Keratinocyte (primary cell): ENCODE measurements at regions not wholly inside any gene's neighbourhood (a gene's known extent, or its start where the extent isn't known, plus 50 kb on each side); places are given as distances from the start of the nearest gene placed in this dataset.

Source experiments
- DNase-seq: peaks from one replicate; pipeline ENCODE4 v3.0.0-alpha.2; 2011; ENCODE audit warnings: low read depth, missing footprints, low spot score
- FAIRE-seq: peaks from 2 replicates; lab custom pipeline; 2011; peaks lifted over from hg19 to GRCh38; lab: Jason Lieb, UNC
- H2AFZ ChIP-seq: 2 replicates; pipeline ENCODE4 v1.6.0; 2012; ENCODE audit warnings: low read length, control low read depth, inconsistent platforms; ENCODE audit not compliant: control insufficient read depth
- H3K27ac ChIP-seq: 2 replicates; pipeline ENCODE4 v1.5.1; 2011; ENCODE audit warnings: low read length; ENCODE audit not compliant: control insufficient read depth, insufficient read depth
- H3K27me3 ChIP-seq: 3 replicates; pipeline ENCODE4 v1.6.0; 2011; ENCODE audit warnings: low read length; ENCODE audit not compliant: control insufficient read depth, insufficient read depth; ENCODE audit errors: extremely low read depth
- H3K36me3 ChIP-seq, 2 experiments: 2 replicates in 1 of 2; 3 replicates in 1 of 2; pipeline ENCODE4 v1.5.1; 2011; ENCODE audit warnings: low read length in 2 of 2, mild to moderate bottlenecking in 1 of 2; ENCODE audit not compliant: control insufficient read depth in 2 of 2, insufficient read depth in 2 of 2; ENCODE audit errors: extremely low read depth in 1 of 2
- H3K4me1 ChIP-seq: 3 replicates; pipeline ENCODE4 v1.5.1; 2011; ENCODE audit warnings: low read length; ENCODE audit not compliant: control insufficient read depth, insufficient read depth; ENCODE audit errors: extremely low read depth
- H3K4me2 ChIP-seq: 3 replicates; pipeline ENCODE4 v1.6.0; 2011; ENCODE audit warnings: low read depth, low read length; ENCODE audit not compliant: control insufficient read depth, insufficient read depth; ENCODE audit errors: extremely low read depth
- H3K4me3 ChIP-seq, 3 experiments: fragments of 200-600 bp in 1 of 3; sonication (generic) in 1 of 3; 2 replicates in 2 of 3; 3 replicates in 1 of 3; pipeline ENCODE4 v1.5.1; 2011 to 2016; ENCODE audit warnings: low read length in 3 of 3, mild to moderate bottlenecking in 3 of 3, control low read depth in 2 of 3, inconsistent platforms in 1 of 3, low read depth in 1 of 3, mixed read lengths in 1 of 3, mixed run types in 1 of 3, moderate library complexity in 1 of 3; ENCODE audit not compliant: control insufficient read depth in 2 of 3, insufficient read depth in 2 of 3; ENCODE audit errors: extremely low read depth in 1 of 3
- H3K79me2 ChIP-seq: 2 replicates; pipeline ENCODE4 v1.6.0; 2012; ENCODE audit warnings: low read length; ENCODE audit not compliant: control insufficient read depth, insufficient read depth
- H3K9ac ChIP-seq: 3 replicates; pipeline ENCODE4 v1.6.0; 2011; ENCODE audit warnings: low read length; ENCODE audit not compliant: control insufficient read depth, insufficient read depth; ENCODE audit errors: extremely low read depth
- H3K9me1 ChIP-seq: 3 replicates; pipeline ENCODE4 v1.6.0; 2011; ENCODE audit warnings: low read length; ENCODE audit not compliant: control insufficient read depth, insufficient read depth; ENCODE audit errors: extremely low read depth
- H3K9me3 ChIP-seq: 2 replicates; pipeline ENCODE4 v1.5.1; 2012; ENCODE audit warnings: low read depth, low read length; ENCODE audit not compliant: control insufficient read depth
- H4K20me1 ChIP-seq: 3 replicates; pipeline ENCODE4 v1.6.0; 2011; ENCODE audit warnings: low read length; ENCODE audit not compliant: control insufficient read depth, insufficient read depth; ENCODE audit errors: extremely low read depth
- CTCF ChIP-seq, 3 experiments: IDR thresholded peaks in 1 of 3; conservative IDR thresholded peaks in 1 of 3; optimal IDR thresholded peaks in 1 of 3; 2 replicates in 2 of 3; 3 replicates in 1 of 3; pipeline versions ENCODE3 to v1.5.1; 2011; ENCODE audit warnings: low read length in 3 of 3, mild to moderate bottlenecking in 3 of 3, moderate library complexity in 2 of 3, control low read depth in 1 of 3, inconsistent platforms in 1 of 3; ENCODE audit not compliant: insufficient read depth in 2 of 3; ENCODE audit errors: extremely low read depth in 1 of 3
- EZH2 ChIP-seq: IDR thresholded peaks from one replicate; pipeline ENCODE4 v1.6.1; 2012; ENCODE audit warnings: inconsistent platforms, mild to moderate bottlenecking, low read length, moderate library complexity
- dilution Hi-C: fragments of 300-500 bp; cut with MboI; formaldehyde crosslinking; loops from one replicate; pipeline ENCODE4 v1.7.0; 2020; ENCODE audit warnings: low sequenced_read_pairs; ENCODE audit not compliant: extremely low pct_ligation_motif_present

- H2AFZ ChIP-seq: no peak overlapping the region
- no peak overlapping the region for H3K4me2 ChIP-seq
- dilution Hi-C loops: no loop called here
- H3K9me1 ChIP-seq: no peaks in the 10 kb centered on the region
- no peak for DNase-seq
- H3K27me3 ChIP-seq: no peaks in the 10 kb centered on the region
- H3K4me1 ChIP-seq: no peaks in the 10 kb centered on the region
- no peak for TF ChIP-seq CTCF (optimal IDR thresholded peaks at IDR 0.05 in 1 of 3, IDR thresholded peaks at IDR 0.05 in 1 of 3, conservative IDR thresholded peaks at IDR 0.05 in 1 of 3; ENCODE audit: extremely low read depth in 1 of 3, insufficient read depth in 2 of 3, low read length in 3 of 3)
- TF ChIP-seq EZH2: no peak
- no peak overlapping the region for H3K4me3 ChIP-seq
- H3K9ac ChIP-seq: no peak overlapping the region
- no peaks in the 10 kb centered on the region for H4K20me1 ChIP-seq
- H3K9me3 ChIP-seq: no peaks in the 10 kb centered on the region
- no peak for FAIRE-seq
- H3K79me2 ChIP-seq: no peaks in the 10 kb centered on the region
- H3K27ac ChIP-seq: no peak overlapping the region
- H3K36me3 ChIP-seq: no peaks in the 10 kb centered on the region
These were observed 112.8 kb downstream of the BUD13 start for GRCh38 chr11:116660011-116660410.

GRCh38 chr11:116658876-116659535, 113.8 kb downstream of the BUD13 start:
- dilution Hi-C loops: no loop called here
- Histone ChIP-seq H2AFZ (no peak overlapping the region), H3K9me3 (no peaks in the 10 kb centered on the region), H3K9ac (no peak overlapping the region), H3K36me3 (no peaks in the 10 kb centered on the region), H3K4me1 (no peaks in the 10 kb centered on the region), H3K27ac (no peak overlapping the region), H3K4me3 (no peak overlapping the region), H3K27me3 (no peaks in the 10 kb centered on the region), H4K20me1 (no peaks in the 10 kb centered on the region), H3K4me2 (no peak overlapping the region), H3K9me1 (no peaks in the 10 kb centered on the region), H3K79me2 (no peaks in the 10 kb centered on the region)
- DNase-seq (no peak), FAIRE-seq (no peak)
- no peak for TF ChIP-seq CTCF (optimal IDR thresholded peaks at IDR 0.05 in 1 of 3, IDR thresholded peaks at IDR 0.05 in 1 of 3, conservative IDR thresholded peaks at IDR 0.05 in 1 of 3; ENCODE audit: extremely low read depth in 1 of 3, insufficient read depth in 2 of 3, low read length in 3 of 3)
- TF ChIP-seq EZH2: no peak
